Mammary epithelial cell (primary cell): ENCODE measurements at regions not wholly inside any gene's neighbourhood (a gene's known extent, or its start where the extent isn't known, plus 50 kb on each side); places are given as distances from the start of the nearest gene placed in this dataset.
"Not testable (repeated sequence)": the region's sequence is repeated elsewhere in the genome, so short reads cannot be mapped to it uniquely, and the experiment has no call there.

ENCODE experiments used
- CTCF ChIP-seq, 2 donors: IDR thresholded peaks in 1 of 2; conservative IDR thresholded peaks in 1 of 2; 2 replicates each; pipeline ENCODE4 v1.5.1; 2011 to 2012; ENCODE audit warnings: inconsistent platforms in 2 of 2, low read length in 2 of 2, mild to moderate bottlenecking in 2 of 2, control low read depth in 1 of 2, low read depth in 1 of 2; ENCODE audit not compliant: insufficient read depth in 1 of 2; ENCODE audit errors: extremely low read depth in 1 of 2
- EZH2 ChIP-seq: IDR thresholded peaks from 2 replicates; pipeline ENCODE4 v1.6.1; 2012; ENCODE audit warnings: low read length, inconsistent platforms, borderline replicate concordance

- not testable (repeated sequence) for TF ChIP-seq EZH2; CTCF (conservative IDR thresholded peaks at IDR 0.05 in 1 of 2, IDR thresholded peaks at IDR 0.05 in 1 of 2; ENCODE audit: extremely low read depth in 1 of 2, insufficient read depth in 1 of 2, low read depth in 1 of 2, low read length in 2 of 2)
Measured at GRCh38 chr4:127379948-127380347, 252.8 kb upstream of the INTU start.
